Urinary bladder (tissue), 3 donors: ENCODE measurements at regions not wholly inside any gene's neighbourhood (a gene's known extent, or its start where the extent isn't known, plus 50 kb on each side); places are given as distances from the start of the nearest gene placed in this dataset.
A peak's percentile ranks its signal among the peaks of the same experiment; 100 is the strongest.

Source experiments
- DNase-seq: peaks from one replicate; pipeline ENCODE4 v3.0.0-alpha.2; 2015; ENCODE audit errors: extremely low spot score
- H3K27ac ChIP-seq: one replicate; pipeline ENCODE4 v1.5.1; 2013; ENCODE audit warnings: low read depth, mild to moderate bottlenecking, moderate library complexity
- H3K36me3 ChIP-seq: one replicate; pipeline ENCODE4 v1.6.1; 2013; ENCODE audit warnings: mild to moderate bottlenecking, moderate library complexity; ENCODE audit not compliant: insufficient read depth
- H3K4me1 ChIP-seq: one replicate; pipeline ENCODE4 v1.6.1; 2013; ENCODE audit warnings: mild to moderate bottlenecking, moderate library complexity; ENCODE audit not compliant: insufficient read depth
- H3K4me3 ChIP-seq: one replicate; pipeline ENCODE4 v1.5.1; 2013; ENCODE audit warnings: low read depth, low read length
- WGBS: extraction: QIAGEN DNeasy Blood & Tissue Kit; methylation state at CpG from one replicate; pipeline ENCODE4 v1.1.7; 2013; 5-methylcytosine and 5-hydroxymethylcytosine counted together
- donor health status: healthy with polysubstance abuse.
- donor health status: healthy.

DNA sequence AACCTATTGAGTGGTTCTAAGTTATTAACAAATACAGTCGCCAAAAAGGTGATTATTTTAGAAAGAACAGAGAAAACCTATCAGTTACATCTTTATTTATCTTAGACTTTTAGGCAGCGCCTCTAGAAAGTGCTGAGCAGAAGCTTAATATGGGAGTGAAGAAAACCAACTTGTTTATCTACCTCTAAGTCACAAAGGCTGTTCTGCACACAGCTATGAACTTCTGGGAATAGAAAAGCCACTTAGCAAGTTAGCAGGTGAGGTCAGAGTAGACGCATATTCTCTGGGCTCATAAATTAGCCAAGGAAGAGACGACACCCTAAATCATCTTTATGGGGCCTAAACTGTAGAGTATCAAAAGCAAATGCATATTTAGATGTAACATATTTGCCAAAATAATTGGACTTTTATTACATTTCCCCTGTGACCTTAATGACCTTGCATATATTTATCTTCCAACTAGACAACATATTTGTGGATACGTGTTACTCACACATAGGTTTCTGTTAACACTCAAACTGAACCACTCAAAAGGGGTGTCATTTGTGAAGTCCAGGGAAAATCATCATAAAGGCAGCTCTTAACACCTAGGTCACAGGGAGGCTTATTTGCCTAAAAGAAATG, 267.1 kb downstream of the ADGB start:
- no peak for DNase-seq
- Histone ChIP-seq H3K4me3 (no peak overlapping the region), H3K27ac (no peak overlapping the region), H3K36me3 (no peaks in the 10 kb centered on the region), H3K4me1 (no peaks in the 10 kb centered on the region)
- 57% methylated on average over 5 of the region's 5 CpGs for WGBS

DNA sequence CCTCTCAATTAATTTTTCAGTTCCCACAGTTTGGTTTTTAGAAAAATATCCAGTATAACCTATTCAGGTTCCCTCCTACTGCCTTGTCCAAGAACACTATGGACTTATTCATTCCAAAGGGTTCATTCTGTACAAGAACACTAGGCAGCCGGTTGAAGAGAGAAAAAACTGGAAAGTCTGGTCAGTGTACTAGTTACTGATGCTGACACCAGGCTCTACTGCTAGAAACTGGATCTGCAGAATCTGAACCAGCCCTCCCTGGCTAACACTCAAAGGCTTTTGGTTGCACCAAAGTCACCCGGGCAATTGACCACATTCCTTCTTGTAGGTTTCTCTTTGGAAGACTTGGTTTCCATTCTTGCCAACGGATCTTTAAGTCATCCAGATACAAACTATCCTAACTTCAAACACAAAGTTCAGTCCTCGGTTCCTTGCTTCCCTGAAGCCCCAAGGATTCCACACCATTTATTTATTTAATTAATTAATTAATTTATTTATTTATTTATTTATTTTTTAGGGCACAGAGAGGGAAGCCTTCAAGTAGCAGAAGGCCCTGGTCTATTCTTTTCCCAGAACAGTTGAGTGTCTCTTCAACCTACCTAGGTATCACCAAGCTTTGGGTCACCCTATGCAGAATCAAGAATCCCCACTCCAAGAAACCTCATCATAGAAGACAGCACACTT, 268.1 kb downstream of the ADGB start:
- no peak overlapping the region for H3K4me3 ChIP-seq
- H3K27ac ChIP-seq, result no peak overlapping the region
- H3K36me3 ChIP-seq, result no peaks in the 10 kb centered on the region
- no peaks in the 10 kb centered on the region for H3K4me1 ChIP-seq
- 93% methylated on average over 4 of the region's 4 CpGs for WGBS
- no peak for DNase-seq

DNA sequence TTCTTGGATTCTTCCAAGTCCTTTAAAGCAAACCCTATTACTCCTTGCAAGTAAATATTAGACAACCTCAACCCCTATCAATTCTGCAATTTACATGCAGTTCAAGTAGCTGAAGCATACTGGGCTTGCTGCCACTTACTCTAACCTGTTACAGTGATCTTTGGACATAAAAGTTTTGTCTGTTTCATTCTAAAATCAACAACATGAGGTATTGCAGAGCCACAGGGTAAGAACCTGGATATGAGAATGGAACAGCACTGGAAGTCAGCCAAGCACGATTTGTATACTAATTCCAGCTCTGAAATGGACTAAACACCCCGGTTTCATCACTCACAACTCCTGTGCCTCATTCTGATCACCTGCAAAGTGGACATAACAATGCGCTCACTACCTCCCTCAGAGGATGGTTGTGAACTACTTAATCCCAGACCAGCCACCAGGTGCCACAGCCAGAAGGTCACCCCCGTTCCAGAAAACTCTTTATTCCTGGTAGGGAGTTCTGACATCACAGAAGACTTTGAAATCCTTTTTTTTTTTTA, 270.0 kb downstream of the ADGB start:
- DNase-seq, result no peak
- Histone ChIP-seq H3K36me3 (no peaks in the 10 kb centered on the region), H3K27ac (no peak overlapping the region), H3K4me3 (no peak overlapping the region), H3K4me1 (no peaks in the 10 kb centered on the region)
- WGBS, result 54% methylated on average over 4 of the region's 4 CpGs

DNA sequence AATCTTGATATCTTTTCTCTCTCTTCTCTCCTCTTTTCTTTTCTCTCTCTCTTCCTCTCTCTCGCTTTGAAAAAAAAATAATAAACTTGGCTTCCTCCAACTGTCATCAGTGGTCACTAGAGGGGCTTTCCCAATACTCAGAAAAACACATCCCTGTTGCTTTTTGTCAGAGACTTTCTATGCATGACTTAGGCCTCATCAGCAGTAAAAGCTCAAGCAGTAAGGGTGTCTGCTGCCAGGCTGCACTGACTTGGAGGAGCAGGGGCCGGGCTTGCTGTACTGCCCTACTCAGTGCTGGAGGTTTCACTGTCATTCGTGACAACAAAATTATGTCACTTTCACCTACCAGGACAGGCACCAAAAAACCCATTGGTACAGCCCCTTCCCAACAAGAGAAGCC, 272.0 kb downstream of the ADGB start:
- Histone ChIP-seq H3K4me1 (no peaks in the 10 kb centered on the region), H3K4me3 (no peak overlapping the region), H3K27ac (no peak overlapping the region), H3K36me3 (no peaks in the 10 kb centered on the region)
- no peak for DNase-seq
- 87% methylated on average over 3 of the region's 3 CpGs for WGBS

DNA sequence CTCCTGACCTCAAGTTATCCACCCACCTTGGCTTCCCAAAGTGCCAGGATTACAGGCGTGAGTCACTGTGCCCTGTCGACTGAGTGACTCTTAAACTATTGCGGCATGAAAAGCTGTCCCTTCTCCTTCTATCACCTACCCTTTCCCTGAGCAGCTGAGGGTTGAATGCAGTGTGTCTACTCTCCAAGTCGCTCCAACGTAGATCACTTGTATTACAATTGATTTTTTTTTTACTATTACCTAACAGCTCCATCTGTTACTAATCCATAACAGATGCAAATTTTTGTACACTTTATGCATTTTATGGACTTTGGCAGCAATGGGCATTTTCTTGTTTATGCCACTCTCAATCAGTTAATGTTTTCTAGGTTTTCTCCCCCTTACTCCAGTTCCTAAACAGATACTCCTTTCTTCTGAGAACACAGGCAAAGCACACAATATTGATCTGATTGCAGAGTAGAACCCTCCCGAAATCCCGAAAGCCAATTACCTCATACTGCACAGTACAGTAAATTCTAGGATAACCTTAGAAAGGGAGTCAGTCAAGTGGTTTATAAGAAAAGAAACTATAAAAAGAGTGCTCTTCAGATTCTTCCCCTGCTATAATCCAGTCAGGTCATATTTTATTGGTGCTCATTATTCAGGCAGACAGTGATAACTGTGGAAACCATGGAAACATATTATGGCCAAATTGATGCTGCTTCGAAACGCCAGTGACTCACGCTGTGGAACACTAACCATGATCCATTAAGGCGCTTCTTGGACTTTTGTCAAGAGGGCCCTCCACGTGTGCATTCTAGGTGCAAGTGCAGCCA, 273.0 kb downstream of the ADGB start:
- H3K27ac ChIP-seq, result no peak overlapping the region
- no peak overlapping the region for H3K4me3 ChIP-seq
- no peaks in the 10 kb centered on the region for H3K36me3 ChIP-seq
- H3K4me1 ChIP-seq, result no peaks in the 10 kb centered on the region
- WGBS, result 54% methylated on average over 12 of the region's 12 CpGs
- DNase-seq, result peak; percentile 64

DNA sequence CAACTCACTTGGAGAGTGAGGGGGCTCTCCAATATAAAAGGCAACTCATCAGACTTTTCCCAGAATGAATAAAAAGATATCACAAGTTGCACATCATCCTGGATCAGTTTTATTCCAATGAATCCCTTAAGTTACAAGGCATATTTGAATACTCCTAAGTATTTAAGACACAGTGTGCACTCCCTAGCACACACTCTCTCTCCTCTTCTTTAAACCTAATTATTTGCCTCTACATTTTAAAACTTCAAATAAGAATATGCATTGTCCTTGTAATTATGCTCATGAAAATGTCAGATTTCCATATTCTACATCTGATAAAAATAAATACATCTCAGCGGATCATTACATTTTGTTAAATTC, 273.6 kb downstream of the ADGB start:
- Histone ChIP-seq H3K4me1 (no peaks in the 10 kb centered on the region), H3K27ac (no peak overlapping the region), H3K36me3 (no peaks in the 10 kb centered on the region), H3K4me3 (no peak overlapping the region)
- WGBS, result 91% methylated on average over 1 of the region's 1 CpG
- no peak for DNase-seq

DNA sequence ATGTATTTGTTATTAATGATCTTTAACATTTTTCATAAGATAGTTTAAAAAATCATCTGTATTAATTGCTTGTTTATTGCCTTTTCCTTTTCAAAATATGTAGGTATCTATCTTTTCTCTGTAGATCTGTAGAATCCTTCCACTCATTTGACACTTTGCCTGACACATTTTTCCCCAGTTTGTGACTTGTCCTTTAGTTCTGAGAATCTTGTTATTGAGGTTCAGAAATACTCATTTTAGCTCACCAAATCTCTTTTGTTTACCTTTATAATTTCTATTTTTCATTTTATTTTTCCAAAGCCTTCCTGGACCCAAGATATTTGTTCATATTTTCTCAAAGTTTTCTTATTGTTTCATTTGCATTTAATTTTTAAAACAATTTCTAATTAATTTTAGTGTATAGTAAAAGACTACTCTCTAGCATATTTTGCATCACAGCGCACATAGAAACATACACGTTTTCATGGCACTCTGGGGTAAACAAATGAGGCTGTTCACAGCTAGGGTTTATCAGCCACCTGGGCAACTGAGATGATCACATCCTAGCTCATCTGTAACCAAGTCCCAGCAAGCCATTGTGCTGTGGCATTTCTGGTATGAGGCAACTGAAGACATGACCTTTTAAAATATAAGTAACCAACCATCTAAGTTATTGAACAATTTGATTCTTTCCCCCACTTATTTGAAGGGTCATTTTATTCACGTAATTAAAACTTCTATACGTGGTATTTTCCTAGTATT, 275.7 kb downstream of the ADGB start:
- WGBS, result 93% methylated on average over 4 of the region's 4 CpGs
- Histone ChIP-seq H3K36me3 (no peaks in the 10 kb centered on the region), H3K4me3 (no peak overlapping the region), H3K4me1 (no peaks in the 10 kb centered on the region), H3K27ac (no peak overlapping the region)
- no peak for DNase-seq

DNA sequence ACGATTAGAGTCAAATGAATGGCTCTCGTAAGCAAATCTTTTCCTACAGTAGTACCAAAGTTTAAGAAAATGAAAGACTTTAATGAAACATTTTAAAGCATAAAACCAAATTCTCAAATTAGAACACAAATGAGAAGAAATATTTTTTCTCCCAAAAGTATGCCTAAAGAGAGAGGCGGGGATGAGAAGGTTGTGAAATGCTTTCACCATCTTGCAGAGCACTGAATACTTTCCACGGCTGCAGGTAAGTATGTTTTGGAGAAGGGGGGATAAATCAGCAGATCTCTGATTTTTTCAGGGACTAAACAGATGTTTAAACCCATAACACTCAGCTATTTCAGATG, 277.1 kb downstream of the ADGB start:
- 84% methylated on average over 4 of the region's 4 CpGs for WGBS
- no peak overlapping the region for H3K27ac ChIP-seq
- H3K4me3 ChIP-seq, result no peak overlapping the region
- H3K36me3 ChIP-seq, result no peaks in the 10 kb centered on the region
- no peaks in the 10 kb centered on the region for H3K4me1 ChIP-seq
- no peak for DNase-seq

DNA sequence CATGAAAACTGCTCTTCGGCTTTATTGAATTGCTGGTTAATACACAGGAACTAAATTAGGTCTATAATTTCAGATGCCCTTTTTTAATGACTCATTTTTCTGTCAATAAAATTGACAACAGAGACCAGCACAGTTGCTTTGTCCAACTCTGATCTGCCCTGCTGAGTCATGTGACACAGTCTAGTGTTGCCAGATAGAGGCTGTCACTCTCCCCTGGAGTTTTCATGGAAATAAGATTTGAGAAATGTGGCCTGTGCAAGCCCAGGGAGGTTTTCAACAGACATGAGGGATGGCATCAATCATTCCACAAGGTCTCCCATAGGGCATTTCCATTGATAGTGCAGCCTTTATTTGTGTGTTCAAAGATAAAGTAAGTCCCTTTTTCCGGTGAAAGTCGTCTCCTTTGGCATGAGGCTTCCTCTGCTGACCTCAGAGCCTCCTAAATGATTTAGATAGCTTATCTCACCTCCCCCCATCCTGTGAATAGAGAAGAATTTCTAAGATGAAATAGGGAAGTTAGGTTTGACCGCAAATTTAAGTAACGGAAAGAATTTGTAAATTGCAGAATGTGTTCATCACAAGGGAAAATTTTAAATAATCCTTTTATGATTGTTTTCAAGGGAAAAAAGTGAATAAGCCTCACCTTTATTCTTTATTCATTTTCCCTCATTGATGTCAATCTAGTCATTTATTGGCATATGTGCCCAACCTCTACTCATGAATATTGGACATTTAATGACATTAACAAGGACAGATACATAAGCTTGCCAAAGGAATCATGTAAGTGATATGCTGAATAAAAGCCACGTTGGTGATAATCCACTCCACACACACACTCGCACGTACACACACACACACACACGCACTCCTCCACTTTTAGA, 277.7 kb downstream of the ADGB start:
- Histone ChIP-seq H3K27ac (no peak overlapping the region), H3K4me1 (no peaks in the 10 kb centered on the region), H3K4me3 (no peak overlapping the region), H3K36me3 (no peaks in the 10 kb centered on the region)
- WGBS, result 65% methylated on average over 9 of the region's 9 CpGs
- DNase-seq, result no peak

DNA sequence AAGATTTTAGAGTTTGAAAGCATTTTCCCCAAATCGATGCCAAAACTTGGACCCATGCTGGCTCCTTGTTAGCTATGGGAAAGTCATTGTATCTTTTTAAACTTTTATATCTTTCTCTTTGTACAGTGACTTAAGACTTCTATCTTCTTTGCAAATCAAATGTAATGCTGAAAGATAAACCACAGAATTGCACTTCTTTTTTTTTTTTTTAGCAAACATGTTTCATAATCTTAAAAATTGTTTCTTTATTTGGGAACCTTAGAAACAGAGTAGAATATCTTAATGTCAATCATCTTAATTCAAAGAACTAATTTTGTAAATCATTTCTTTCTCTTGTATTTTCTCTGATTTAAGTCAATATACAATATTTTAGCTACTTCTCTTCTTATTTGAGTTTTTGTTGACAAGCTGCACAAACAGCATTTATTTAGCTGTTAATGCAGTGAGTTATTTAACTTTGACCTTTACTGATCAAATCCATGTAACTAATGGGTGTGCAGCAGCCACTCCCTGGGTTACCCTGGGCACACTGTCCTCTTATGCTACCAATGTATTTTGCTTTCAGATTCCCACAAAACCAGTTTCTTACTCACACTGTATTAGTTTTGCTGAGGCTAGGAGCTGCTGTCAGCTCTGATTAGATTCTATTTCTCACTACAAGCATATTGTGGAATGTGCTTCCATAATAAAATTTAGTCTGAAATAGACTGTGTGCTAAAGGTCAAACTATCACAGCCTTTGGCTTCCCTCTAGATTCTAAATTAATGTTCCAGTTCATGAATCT, 279.6 kb downstream of the ADGB start:
- DNase-seq, result no peak
- peak overlapping the region; percentile 38 for H3K27ac ChIP-seq
- no peak overlapping the region for H3K4me3 ChIP-seq
- H3K36me3 ChIP-seq, result no peaks in the 10 kb centered on the region
- WGBS, result 80% methylated on average over 1 of the region's 1 CpG
- H3K4me1 ChIP-seq, result no peaks in the 10 kb centered on the region

DNA sequence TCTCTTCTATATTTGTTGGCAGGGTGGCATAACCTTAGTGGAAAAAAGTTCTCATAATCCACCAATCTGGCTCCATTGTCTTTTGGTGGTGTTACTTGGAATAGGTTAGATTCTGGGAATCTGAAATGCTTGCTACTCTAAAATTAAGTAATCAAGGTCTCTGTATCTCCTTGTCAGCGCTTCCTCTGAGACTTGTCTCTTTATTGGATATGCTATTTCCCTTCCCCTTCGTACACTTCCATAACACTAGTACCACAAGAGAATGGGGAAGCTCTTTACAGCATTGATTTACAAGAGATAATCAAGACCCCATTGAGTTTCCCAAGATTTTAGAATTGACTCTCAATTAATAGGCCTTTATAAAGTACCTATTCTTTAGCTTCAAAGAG, 280.2 kb downstream of the ADGB start:
- no peak for DNase-seq
- H3K4me3 ChIP-seq, result no peak overlapping the region
- 81% methylated on average over 2 of the region's 2 CpGs for WGBS
- no peaks in the 10 kb centered on the region for H3K4me1 ChIP-seq
- peak overlapping the region; percentile 38 for H3K27ac ChIP-seq
- H3K36me3 ChIP-seq, result no peaks in the 10 kb centered on the region

DNA sequence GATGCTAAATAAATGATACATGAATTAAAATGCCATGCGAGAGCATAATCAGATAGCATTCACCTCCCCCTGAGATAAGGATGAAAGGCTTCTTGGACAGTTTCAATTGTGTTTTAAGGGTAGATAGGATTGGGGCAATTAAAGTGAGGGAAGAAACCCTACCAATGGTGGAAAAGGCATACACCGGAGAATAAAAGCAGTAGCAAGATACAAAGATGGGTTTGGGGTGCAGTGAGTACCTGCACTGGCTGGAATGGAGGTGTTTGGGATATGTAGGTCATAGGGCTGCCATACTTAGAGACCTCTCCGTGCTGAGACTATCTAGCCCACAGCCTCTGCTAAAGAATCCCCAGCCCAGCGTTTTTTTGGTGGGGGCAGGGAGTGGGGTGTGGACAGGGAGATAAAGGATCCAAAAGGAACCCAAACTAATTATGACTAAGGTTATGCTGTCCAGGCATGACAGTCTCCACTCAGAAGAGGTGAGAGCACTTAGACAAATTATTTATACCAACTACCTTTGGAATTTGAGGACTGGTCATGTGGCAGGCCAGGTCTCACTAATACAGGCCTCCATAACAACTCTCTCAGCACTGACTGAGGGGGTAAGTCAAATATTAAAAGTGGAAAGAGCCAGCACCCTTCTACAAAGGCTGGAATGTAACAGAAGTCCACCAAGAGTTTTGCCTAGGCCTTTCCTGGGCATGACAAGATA, 280.8 kb downstream of the ADGB start:
- DNase-seq, result no peak
- Histone ChIP-seq H3K4me3 (no peak overlapping the region), H3K36me3 (no peaks in the 10 kb centered on the region), H3K4me1 (no peaks in the 10 kb centered on the region), H3K27ac (no peak overlapping the region)
- 78% methylated on average over 4 of the region's 4 CpGs for WGBS
